ENCODE measurements at regions not wholly inside any gene's neighbourhood (a gene's known extent, or its start where the extent isn't known, plus 50 kb on each side); places are given as distances from the start of the nearest gene placed in this dataset.
"Not testable (repeated sequence)": the region's sequence is repeated elsewhere in the genome, so short reads cannot be mapped to it uniquely, and the experiment has no call there.

DNA sequence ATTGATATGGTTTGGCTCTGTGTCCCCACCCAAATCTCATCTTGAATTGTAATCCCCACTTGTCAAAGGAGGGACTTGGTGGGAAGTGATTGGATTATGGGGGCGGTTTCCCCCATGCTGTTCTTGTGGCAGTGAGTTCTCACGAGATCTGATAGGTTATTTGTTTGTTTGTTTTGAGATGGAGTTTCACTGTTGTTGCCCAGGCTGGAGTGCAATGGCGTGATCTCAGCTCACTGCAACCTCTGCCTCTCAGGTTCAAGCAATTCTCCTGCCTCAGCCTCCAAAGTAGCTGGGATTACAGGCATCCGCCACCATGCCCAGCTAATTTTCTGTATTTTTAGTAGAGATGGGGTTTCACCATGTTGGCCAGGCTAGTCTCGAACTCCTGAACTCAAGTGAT, 364.7 kb downstream of the DSC3 start:
- TF ChIP-seq, protein P1, sequence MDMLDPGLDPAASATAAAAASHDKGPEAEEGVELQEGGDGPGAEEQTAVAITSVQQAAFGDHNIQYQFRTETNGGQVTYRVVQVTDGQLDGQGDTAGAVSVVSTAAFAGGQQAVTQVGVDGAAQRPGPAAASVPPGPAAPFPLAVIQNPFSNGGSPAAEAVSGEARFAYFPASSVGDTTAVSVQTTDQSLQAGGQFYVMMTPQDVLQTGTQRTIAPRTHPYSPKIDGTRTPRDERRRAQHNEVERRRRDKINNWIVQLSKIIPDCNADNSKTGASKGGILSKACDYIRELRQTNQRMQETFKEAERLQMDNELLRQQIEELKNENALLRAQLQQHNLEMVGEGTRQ (IDR thresholded peaks at IDR 0.05; ENCODE audit: low read length), result not testable (repeated sequence)
- TF ChIP-seq, protein P2, sequence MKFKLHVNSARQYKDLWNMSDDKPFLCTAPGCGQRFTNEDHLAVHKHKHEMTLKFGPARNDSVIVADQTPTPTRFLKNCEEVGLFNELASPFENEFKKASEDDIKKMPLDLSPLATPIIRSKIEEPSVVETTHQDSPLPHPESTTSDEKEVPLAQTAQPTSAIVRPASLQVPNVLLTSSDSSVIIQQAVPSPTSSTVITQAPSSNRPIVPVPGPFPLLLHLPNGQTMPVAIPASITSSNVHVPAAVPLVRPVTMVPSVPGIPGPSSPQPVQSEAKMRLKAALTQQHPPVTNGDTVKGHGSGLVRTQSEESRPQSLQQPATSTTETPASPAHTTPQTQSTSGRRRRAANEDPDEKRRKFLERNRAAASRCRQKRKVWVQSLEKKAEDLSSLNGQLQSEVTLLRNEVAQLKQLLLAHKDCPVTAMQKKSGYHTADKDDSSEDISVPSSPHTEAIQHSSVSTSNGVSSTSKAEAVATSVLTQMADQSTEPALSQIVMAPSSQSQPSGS (IDR thresholded peaks at IDR 0.05; ENCODE audit: low read length), result not testable (repeated sequence)
- TF ChIP-seq POLR2A (IDR thresholded peaks at IDR 0.05; ENCODE audit: control extremely low read depth in 1 of 2, low read depth in 2 of 2, low read length in 2 of 2); SIRT6 (IDR thresholded peaks at IDR 0.05; ENCODE audit: low read length); SIN3A (conservative IDR thresholded peaks at IDR 0.05 in 1 of 2, IDR thresholded peaks at IDR 0.05 in 1 of 2; ENCODE audit: low read depth in 1 of 2, low read length in 2 of 2); POLR2AphosphoS5 (IDR thresholded peaks at IDR 0.05; ENCODE audit: low read depth, low read length); YY1 (IDR thresholded peaks at IDR 0.05; ENCODE audit: low read depth, low read length); TAF1 (IDR thresholded peaks at IDR 0.05; ENCODE audit: low read depth, low read length); RAD21 (IDR thresholded peaks at IDR 0.05 in 1 of 2, conservative IDR thresholded peaks at IDR 0.05 in 1 of 2; ENCODE audit: low read depth in 2 of 2, low read length in 2 of 2); CBX5 (IDR thresholded peaks at IDR 0.05; ENCODE audit: low read depth, low read length); SIX5 (IDR thresholded peaks at IDR 0.05; ENCODE audit: low read depth, low read length); SP1 (IDR thresholded peaks at IDR 0.05; ENCODE audit: low read depth, low read length): not testable (repeated sequence)
- TF ChIP-seq, protein P3, sequence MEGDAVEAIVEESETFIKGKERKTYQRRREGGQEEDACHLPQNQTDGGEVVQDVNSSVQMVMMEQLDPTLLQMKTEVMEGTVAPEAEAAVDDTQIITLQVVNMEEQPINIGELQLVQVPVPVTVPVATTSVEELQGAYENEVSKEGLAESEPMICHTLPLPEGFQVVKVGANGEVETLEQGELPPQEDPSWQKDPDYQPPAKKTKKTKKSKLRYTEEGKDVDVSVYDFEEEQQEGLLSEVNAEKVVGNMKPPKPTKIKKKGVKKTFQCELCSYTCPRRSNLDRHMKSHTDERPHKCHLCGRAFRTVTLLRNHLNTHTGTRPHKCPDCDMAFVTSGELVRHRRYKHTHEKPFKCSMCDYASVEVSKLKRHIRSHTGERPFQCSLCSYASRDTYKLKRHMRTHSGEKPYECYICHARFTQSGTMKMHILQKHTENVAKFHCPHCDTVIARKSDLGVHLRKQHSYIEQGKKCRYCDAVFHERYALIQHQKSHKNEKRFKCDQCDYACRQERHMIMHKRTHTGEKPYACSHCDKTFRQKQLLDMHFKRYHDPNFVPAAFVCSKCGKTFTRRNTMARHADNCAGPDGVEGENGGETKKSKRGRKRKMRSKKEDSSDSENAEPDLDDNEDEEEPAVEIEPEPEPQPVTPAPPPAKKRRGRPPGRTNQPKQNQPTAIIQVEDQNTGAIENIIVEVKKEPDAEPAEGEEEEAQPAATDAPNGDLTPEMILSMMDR (IDR thresholded peaks at IDR 0.05; ENCODE audit: control extremely low read depth in 1 of 3, insufficient read depth in 1 of 3, low read depth in 1 of 3, low read length in 3 of 3), result not testable (repeated sequence)
- TF ChIP-seq, protein P4, sequence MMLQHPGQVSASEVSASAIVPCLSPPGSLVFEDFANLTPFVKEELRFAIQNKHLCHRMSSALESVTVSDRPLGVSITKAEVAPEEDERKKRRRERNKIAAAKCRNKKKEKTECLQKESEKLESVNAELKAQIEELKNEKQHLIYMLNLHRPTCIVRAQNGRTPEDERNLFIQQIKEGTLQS (IDR thresholded peaks at IDR 0.05; ENCODE audit: insufficient read depth, low read depth, low read length), result not testable (repeated sequence)
